ENCODE measurements at regions not wholly inside any gene's neighbourhood (a gene's known extent, or its start where the extent isn't known, plus 50 kb on each side); places are given as distances from the start of the nearest gene placed in this dataset.

DNA sequence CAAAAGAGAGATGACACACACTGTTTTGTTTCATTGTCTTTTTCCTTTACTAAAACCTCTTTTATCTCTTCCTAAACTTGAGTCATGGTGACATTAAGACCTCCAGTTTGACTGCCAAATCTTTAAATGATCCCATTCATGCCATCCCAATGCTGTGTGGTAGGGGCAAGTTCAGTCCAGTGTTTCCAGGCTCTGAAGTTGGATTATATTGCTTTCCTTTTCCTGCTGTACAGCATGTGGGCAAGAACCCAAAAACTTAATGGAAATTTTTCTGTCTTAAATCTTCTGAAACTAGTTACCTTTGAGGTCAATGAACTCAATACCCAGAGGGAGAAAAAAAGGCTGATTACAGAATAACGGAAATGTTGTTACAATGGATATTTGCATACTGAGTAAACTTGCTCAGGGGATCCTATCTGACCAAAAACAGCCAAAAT, 187.1 kb upstream of the FAR2 start:
- Histone ChIP-seq H3K27me3 (ENCODE audit: insufficient read depth, low read length) (no peaks in the 10 kb centered on the region), H3F3A (ENCODE audit: insufficient read depth, low read length) (no peaks in the 10 kb centered on the region), H3K9ac (ENCODE audit: low read length) (no peak overlapping the region), H2AFZ (ENCODE audit: low read length) (no peak overlapping the region), H3K4me2 (ENCODE audit: low read length) (no peak overlapping the region), H3K27ac (ENCODE audit: low read depth, low read length, poor library complexity, severe bottlenecking) (no peak overlapping the region), H3K79me2 (ENCODE audit: insufficient read depth, low read length) (no peaks in the 10 kb centered on the region), H3K4me3 (ENCODE audit: low read depth, low read length, poor library complexity, severe bottlenecking) (no peak overlapping the region), H3K9me3 (ENCODE audit: low read length) (no peaks in the 10 kb centered on the region), H4K20me1 (ENCODE audit: insufficient read depth, low read length) (no peaks in the 10 kb centered on the region), H3K4me1 (ENCODE audit: insufficient read depth, low read length, severe bottlenecking) (no peaks in the 10 kb centered on the region), H3K9me2 (ENCODE audit: low read depth, low read length) (no peaks in the 10 kb centered on the region), H3K36me3 (ENCODE audit: insufficient read depth, low read length) (no peaks in the 10 kb centered on the region)
- TF ChIP-seq, protein P1, sequence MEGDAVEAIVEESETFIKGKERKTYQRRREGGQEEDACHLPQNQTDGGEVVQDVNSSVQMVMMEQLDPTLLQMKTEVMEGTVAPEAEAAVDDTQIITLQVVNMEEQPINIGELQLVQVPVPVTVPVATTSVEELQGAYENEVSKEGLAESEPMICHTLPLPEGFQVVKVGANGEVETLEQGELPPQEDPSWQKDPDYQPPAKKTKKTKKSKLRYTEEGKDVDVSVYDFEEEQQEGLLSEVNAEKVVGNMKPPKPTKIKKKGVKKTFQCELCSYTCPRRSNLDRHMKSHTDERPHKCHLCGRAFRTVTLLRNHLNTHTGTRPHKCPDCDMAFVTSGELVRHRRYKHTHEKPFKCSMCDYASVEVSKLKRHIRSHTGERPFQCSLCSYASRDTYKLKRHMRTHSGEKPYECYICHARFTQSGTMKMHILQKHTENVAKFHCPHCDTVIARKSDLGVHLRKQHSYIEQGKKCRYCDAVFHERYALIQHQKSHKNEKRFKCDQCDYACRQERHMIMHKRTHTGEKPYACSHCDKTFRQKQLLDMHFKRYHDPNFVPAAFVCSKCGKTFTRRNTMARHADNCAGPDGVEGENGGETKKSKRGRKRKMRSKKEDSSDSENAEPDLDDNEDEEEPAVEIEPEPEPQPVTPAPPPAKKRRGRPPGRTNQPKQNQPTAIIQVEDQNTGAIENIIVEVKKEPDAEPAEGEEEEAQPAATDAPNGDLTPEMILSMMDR (IDR thresholded peaks at IDR 0.05; ENCODE audit: low read length), result no peak
- TF ChIP-seq EZH2 (IDR thresholded peaks at IDR 0.05; ENCODE audit: borderline replicate concordance, low read length), result no peak

DNA sequence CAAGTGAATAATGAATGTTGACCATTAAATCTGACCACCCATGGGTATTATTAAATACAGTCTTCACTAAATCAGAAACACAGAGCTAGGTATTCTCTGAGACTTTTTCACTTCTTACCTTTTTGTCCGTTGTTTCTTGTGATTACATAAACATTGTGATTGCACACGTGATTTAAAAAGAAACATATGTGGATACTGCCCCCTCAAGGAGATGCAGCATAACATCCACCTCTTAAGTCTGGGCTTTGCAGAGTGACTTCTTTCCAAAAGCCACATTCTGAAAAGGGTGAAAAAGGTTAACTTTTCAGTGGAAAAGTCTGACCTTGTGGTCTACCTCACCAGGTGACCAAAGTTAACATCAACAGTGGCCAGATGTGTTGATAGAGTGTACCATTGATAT, 185.5 kb upstream of the FAR2 start:
- Histone ChIP-seq H3K9me2 (ENCODE audit: low read depth, low read length) (no peaks in the 10 kb centered on the region), H2AFZ (ENCODE audit: low read length) (no peak overlapping the region), H3F3A (ENCODE audit: insufficient read depth, low read length) (no peaks in the 10 kb centered on the region), H3K4me2 (ENCODE audit: low read length) (no peak overlapping the region), H3K9me3 (ENCODE audit: low read length) (no peaks in the 10 kb centered on the region), H4K20me1 (ENCODE audit: insufficient read depth, low read length) (no peaks in the 10 kb centered on the region), H3K27ac (ENCODE audit: low read depth, low read length, poor library complexity, severe bottlenecking) (no peak overlapping the region), H3K79me2 (ENCODE audit: insufficient read depth, low read length) (no peaks in the 10 kb centered on the region), H3K36me3 (ENCODE audit: insufficient read depth, low read length) (no peaks in the 10 kb centered on the region), H3K4me3 (ENCODE audit: low read depth, low read length, poor library complexity, severe bottlenecking) (no peak overlapping the region), H3K4me1 (ENCODE audit: insufficient read depth, low read length, severe bottlenecking) (no peaks in the 10 kb centered on the region), H3K27me3 (ENCODE audit: insufficient read depth, low read length) (no peaks in the 10 kb centered on the region), H3K9ac (ENCODE audit: low read length) (no peak overlapping the region)
- TF ChIP-seq, protein P1 (IDR thresholded peaks at IDR 0.05; ENCODE audit: low read length), result peak; percentile 43; the same call in 1 of the 2 replicates
- no peak for TF ChIP-seq EZH2 (IDR thresholded peaks at IDR 0.05; ENCODE audit: borderline replicate concordance, low read length)

DNA sequence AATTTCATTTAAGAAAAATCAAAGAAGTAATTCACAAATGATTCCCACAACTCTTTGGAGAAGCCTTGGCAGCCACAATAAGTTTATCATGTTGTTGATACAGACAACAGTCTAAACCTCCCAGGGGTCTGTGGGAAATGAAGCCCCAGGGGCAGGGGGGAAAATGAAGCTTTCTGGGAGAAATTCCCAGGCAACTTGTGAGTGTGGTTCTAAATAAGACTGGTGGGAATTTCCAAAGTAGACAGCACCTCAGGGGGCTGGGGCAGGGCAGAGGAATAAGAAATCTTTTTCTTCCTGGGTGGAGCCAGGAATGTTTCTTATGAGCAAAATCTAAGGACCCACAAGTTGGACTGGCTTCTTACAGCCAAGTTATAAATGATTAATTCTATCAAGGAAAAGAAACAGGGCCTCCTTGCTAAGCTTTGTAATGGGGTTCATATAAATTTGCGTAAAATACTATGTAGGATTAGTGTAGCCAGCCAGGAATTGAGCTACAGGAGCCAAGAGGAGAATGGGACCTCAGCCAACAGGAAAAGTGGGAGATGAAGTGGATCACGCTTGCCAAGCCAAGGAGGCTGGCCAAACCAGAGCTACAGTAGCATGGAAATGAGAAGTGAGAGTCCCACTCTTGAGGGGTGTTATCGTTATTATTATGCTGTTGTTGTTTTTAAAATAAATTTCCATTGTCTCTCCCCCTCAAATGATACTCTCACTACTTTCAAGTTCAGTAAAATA, 182.9 kb upstream of the FAR2 start:
- no peaks in the 10 kb centered on the region for H3K4me1 ChIP-seq (ENCODE audit: insufficient read depth, low read length, severe bottlenecking)
- no peaks in the 10 kb centered on the region for H3K36me3 ChIP-seq (ENCODE audit: insufficient read depth, low read length)
- TF ChIP-seq, protein P1 (IDR thresholded peaks at IDR 0.05; ENCODE audit: low read length), result no peak
- no peak for TF ChIP-seq EZH2 (IDR thresholded peaks at IDR 0.05; ENCODE audit: borderline replicate concordance, low read length)
- H3K79me2 ChIP-seq (ENCODE audit: insufficient read depth, low read length), result no peaks in the 10 kb centered on the region
- H2AFZ ChIP-seq (ENCODE audit: low read length), result no peak overlapping the region
- no peak overlapping the region for H3K27ac ChIP-seq (ENCODE audit: low read depth, low read length, poor library complexity, severe bottlenecking)
- H3K9ac ChIP-seq (ENCODE audit: low read length), result no peak overlapping the region
- H4K20me1 ChIP-seq (ENCODE audit: insufficient read depth, low read length), result no peaks in the 10 kb centered on the region
- H3K27me3 ChIP-seq (ENCODE audit: insufficient read depth, low read length), result no peaks in the 10 kb centered on the region
- no peaks in the 10 kb centered on the region for H3K9me3 ChIP-seq (ENCODE audit: low read length)
- no peak overlapping the region for H3K4me3 ChIP-seq (ENCODE audit: low read depth, low read length, poor library complexity, severe bottlenecking)
- no peaks in the 10 kb centered on the region for H3K9me2 ChIP-seq (ENCODE audit: low read depth, low read length)
- no peak overlapping the region for H3K4me2 ChIP-seq (ENCODE audit: low read length)
- H3F3A ChIP-seq (ENCODE audit: insufficient read depth, low read length), result no peaks in the 10 kb centered on the region
